C4-2B (cell line): ENCODE measurements at regions not wholly inside any gene's neighbourhood (a gene's known extent, or its start where the extent isn't known, plus 50 kb on each side); places are given as distances from the start of the nearest gene placed in this dataset.
A peak's percentile ranks its signal among the peaks of the same experiment; 100 is the strongest.
"Not testable (repeated sequence)": the region's sequence is repeated elsewhere in the genome, so short reads cannot be mapped to it uniquely, and the experiment has no call there.

ENCODE experiments used
- H3K27ac ChIP-seq: fragments of 450-650 bp; 2 replicates; pipeline ENCODE4 v1.5.1; 2017
- ZFX ChIP-seq: fragments of 450-650 bp; IDR thresholded peaks from 2 replicates; pipeline ENCODE4 v1.6.1; 2017
- TF ChIP-seq, protein P1 (sequence below): fragments of 450-650 bp; conservative IDR thresholded peaks from 2 replicates; pipeline ENCODE4 v1.5.1; 2017; ENCODE audit warnings: mild to moderate bottlenecking

DNA sequence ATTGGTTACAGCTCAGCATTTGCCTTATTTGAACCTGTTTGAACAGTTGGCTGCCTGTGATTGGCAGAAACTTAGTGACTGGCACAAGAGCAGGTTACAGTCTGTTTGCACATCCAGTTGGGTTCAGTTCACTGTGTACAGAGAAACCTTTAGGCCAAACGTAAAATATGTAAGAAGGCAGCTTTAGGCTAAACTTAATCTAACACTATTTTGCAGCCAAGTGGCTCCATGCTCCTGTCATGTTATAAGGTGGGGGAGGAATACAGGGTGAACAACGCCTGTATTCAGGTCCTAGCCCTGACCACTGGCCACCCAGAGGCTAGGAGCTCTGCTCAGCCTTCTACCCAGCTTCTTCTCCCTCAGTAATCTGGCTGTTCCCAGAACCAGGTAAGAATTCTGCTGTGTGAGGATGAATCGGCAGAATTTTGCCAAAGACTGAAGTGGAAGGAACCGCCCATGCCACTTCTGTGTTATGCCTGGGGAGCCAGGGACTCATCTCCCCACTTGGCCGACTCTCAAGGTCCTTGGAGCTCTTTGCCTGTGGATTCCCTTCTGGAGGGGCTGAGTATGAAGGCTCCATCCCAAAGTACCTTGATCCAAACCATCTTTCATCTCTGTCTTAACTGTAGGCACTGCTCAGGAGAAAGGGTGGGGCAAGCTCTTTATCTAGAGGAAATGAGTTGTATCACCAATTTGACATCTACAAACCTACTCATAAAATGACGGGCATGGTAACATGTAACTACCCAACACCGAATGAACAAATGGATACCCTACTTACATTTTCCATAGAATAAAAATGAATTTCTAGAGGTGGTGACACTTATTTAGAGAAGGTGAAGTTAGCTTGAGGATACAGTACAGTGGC, 164.4 kb upstream of the NAMPT start:
- peak overlapping the region; percentile 65 for H3K27ac ChIP-seq
- TF ChIP-seq, protein P1, sequence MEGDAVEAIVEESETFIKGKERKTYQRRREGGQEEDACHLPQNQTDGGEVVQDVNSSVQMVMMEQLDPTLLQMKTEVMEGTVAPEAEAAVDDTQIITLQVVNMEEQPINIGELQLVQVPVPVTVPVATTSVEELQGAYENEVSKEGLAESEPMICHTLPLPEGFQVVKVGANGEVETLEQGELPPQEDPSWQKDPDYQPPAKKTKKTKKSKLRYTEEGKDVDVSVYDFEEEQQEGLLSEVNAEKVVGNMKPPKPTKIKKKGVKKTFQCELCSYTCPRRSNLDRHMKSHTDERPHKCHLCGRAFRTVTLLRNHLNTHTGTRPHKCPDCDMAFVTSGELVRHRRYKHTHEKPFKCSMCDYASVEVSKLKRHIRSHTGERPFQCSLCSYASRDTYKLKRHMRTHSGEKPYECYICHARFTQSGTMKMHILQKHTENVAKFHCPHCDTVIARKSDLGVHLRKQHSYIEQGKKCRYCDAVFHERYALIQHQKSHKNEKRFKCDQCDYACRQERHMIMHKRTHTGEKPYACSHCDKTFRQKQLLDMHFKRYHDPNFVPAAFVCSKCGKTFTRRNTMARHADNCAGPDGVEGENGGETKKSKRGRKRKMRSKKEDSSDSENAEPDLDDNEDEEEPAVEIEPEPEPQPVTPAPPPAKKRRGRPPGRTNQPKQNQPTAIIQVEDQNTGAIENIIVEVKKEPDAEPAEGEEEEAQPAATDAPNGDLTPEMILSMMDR: no peak
- TF ChIP-seq ZFX: no peak

DNA sequence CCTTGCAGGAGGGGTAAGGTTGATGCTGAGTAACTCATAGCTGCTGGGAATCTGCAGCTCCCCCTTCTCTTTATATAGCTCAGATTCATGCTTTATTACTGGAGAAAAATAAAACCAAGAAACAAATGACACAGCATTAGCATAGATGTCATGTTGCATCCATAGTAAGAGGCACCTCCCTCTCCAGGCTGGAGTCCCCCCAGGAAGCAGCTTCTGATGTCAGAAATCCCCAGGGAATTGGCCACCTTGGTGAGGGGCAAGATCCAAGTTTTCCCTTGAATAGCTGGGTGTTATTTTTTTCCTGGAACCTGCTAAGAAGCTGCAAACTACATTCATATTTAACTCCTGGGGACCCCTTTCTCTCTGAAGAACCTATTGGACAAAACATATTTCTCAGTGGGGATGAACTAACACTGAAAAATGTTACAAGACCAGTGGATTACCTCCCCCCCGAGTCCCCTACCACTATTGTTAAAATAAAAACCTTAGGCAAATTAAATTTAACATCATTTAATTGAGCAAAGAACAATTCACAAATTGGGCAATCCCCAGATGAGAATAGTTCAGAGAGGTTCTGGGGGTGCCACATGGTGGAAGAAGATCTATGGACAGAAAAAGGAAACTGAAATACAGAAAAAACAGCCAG, 163.7 kb upstream of the NAMPT start:
- peak overlapping the region; percentile 65; the same call in 1 of the 2 replicates for H3K27ac ChIP-seq
- no peak for TF ChIP-seq ZFX
- TF ChIP-seq, protein P1: no peak

DNA sequence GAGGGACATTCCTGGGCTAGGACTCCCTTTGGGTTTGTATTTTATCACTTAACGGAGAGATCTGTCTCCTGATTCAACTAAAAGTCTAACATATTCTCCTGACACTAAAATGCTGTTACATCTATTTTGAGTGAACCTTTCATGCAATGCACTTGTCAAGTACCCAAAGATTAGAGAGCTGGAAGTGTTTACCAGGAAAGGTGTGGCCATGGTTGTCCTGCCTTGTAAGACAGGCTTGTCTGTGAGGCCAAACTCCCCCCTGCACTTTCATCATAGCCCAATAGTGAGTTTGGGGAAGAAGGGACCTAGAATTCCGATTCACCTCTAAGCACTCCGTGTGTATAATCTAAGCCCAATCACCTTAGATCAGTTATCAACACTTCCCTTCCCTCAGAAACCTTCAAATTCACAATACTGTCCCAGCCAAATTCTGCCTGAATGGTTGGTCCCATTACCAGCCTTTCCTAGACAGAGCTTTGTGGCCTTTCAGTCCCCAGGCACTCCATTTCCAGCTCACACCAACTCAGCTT, 162.6 kb upstream of the NAMPT start:
- TF ChIP-seq, protein P1: no peak
- no peak for TF ChIP-seq ZFX
- no peak overlapping the region for H3K27ac ChIP-seq

DNA sequence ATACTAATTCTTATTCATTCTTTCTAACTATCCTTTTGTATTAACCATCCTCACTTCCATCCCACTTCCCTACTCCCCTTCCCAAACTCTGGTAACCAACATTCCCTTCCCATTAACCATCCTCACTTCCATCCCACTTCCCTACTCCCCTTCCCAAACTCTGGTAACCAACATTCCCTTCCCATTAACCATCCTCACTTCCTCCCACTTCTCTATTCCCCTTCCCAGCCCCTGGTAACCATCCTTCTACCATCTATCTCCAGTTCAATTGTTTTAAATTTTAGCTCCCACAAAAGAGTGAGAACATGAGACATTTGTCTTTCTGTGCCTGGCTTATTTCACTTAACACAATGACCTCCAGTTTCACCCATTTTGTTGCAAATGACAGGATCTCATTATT, 160.6 kb upstream of the NAMPT start:
- H3K27ac ChIP-seq: not testable (repeated sequence)

DNA sequence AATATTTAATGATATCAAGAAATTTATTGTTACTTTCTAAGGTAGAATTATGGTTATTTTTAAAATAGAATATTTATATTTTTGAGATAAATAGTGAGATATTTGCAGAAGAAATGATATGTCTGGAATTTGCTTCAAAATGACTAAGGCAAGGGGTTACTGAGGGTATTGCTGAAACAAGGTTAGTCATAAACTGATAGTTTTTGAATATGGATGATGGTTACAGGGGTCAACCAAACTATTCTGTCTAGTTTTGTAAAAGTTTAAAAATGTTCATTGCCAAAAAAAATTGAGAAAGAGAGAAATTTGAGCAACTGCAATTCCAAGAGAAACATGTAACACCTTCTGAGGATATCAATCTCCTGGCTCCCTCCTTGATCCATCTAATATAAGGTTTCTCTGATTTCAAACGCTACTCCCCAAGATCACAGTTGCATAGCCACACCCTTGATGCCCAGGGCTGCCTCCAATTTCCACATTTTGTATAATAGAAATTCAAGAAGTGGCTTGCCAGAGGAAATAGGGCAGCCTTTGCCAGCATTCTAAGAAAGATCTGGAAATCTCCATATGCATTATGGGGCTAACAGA, 159.4 kb upstream of the NAMPT start:
- no peak for TF ChIP-seq ZFX
- TF ChIP-seq, protein P1: no peak

DNA sequence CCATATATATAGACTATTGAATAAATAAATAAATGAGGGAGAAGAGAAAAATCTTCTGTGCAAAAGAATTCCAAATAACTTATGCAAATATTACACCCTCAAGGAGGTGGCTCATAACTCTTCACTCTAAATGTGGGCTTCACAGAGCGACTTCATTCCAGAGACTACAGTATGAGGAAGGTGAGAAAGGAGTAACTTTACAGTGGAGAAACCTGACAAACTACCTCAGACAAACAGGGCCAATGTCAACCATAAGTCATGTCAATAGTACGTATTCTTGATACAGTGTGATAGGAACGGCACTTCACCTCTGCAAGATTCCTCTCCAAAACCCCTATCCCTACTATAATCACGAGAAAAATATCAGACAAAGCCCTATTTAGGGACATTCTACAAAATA, 158.4 kb upstream of the NAMPT start:
- H3K27ac ChIP-seq: no peak overlapping the region
- TF ChIP-seq, protein P1: no peak
- TF ChIP-seq ZFX: no peak

More for the DNA sequence above, 159.4 kb upstream of the NAMPT start:
- no peak overlapping the region for H3K27ac ChIP-seq

DNA sequence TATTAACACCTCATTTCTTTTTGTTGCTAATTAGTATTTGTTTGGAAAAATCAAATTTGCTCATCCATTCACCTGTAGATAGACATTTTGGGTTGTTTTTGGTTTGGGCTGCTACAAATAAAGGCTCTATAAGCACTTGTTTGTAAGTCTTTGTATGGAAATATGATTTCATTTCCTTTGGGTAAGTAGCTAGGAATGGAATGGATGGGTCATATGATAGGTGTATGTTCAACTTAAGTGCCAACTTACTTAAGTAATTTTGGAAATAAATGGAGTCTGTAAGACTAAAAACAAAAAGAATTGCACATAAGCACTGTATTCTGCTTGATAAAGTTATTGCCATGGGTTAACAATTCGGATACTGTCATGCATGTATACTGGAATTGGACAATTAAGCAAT, 157.7 kb upstream of the NAMPT start:
- no peak for TF ChIP-seq ZFX
- TF ChIP-seq, protein P1: no peak
- no peak overlapping the region for H3K27ac ChIP-seq

DNA sequence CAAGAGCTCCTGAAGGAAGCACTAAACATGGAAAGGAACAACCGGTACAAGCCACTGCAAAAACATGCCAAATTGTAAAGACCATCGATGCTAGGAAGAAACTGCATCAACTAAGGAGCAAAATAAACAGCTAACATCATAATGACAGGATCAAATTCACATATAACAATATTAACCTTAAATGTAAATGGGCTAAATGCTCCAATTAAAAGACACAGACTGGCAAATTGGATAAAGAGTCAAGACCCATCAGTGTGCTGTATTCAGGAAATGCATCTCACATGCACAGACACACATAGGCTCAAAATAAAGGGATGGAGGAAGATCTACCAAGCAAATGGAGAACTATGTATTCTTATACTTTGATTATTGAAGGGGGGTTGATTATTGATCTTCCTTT, 156.6 kb upstream of the NAMPT start:
- not testable (repeated sequence) for H3K27ac ChIP-seq

DNA sequence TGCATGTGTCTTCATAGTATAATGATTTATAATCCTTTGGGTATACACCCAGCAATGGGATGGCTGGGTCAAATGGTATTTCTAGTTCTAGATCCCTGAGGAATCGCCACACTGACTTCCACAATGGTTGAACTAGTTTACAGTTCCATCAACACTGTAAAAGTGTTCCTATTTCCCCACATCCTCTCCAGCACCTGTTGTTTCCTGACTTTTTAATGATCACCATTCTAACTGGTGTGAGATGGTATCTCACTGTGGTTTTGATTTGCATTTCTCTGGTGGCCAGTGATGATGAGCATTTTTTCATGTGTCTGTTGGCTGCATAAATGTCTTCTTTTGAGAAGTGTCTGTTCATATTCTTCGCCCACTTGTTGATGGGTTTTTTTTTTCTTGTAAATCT, 152.2 kb upstream of the NAMPT start:
- H3K27ac ChIP-seq: not testable (repeated sequence)
